Body of pancreas (tissue), 4 donors: ENCODE measurements at regions not wholly inside any gene's neighbourhood (a gene's known extent, or its start where the extent isn't known, plus 50 kb on each side); places are given as distances from the start of the nearest gene placed in this dataset.

Experiments used
- CTCF ChIP-seq, 7 experiments: fragments of 450-650 bp in 4 of 7; fragments of 200-600 bp in 3 of 7; sonication (generic) in 3 of 7; IDR thresholded peaks; one replicate each; pipeline ENCODE4 v1.5.1; 2016 to 2019; ENCODE audit warnings: antibody characterized with exemption in 7 of 7
- POLR2A ChIP-seq, 3 donors: fragments of 450-650 bp; IDR thresholded peaks; one replicate each; pipeline ENCODE4 v1.6.1; 2016; ENCODE audit warnings: antibody characterized with exemption in 3 of 3, mild to moderate bottlenecking in 2 of 3

- TF ChIP-seq CTCF (IDR thresholded peaks at IDR 0.05) (no peak), POLR2A (IDR thresholded peaks at IDR 0.05) (no peak)
Observed at GRCh38 chr6:27700337-27700736, 211.9 kb downstream of the OR2B2 start.
